HG03571 (cell line): ENCODE measurements at regions not wholly inside any gene's neighbourhood (a gene's known extent, or its start where the extent isn't known, plus 50 kb on each side); places are given as distances from the start of the nearest gene placed in this dataset.
"Not testable (repeated sequence)": the region's sequence is repeated elsewhere in the genome, so short reads cannot be mapped to it uniquely, and the experiment has no call there.

ENCODE experiments used
- ATAC-seq: cut with Tn5 transposase; IDR thresholded peaks from one replicate; pipeline ENCODE4 v1.9.1; 2021; ENCODE audit not compliant: unreplicated experiment

- no peak for ATAC-seq
Measured at GRCh38 chr5:33059081-33059480, 348.0 kb downstream of the NPR3 start.

GRCh38 chr5:33065131-33065530, 354.0 kb downstream of the NPR3 start:
- no peak for ATAC-seq

GRCh38 chr5:33067291-33067690, 356.2 kb downstream of the NPR3 start:
- ATAC-seq: no peak

- no peak for ATAC-seq
Measured at GRCh38 chr5:33068786-33069185, 357.7 kb downstream of the NPR3 start.

- ATAC-seq: no peak
Measured at GRCh38 chr5:33072296-33072695, 361.2 kb downstream of the NPR3 start.

- ATAC-seq: no peak
Measured at GRCh38 chr5:33072726-33073125, 361.6 kb downstream of the NPR3 start.

- ATAC-seq: no peak
Measured at GRCh38 chr5:33073881-33074327, 362.8 kb downstream of the NPR3 start.

- no peak for ATAC-seq
Measured at GRCh38 chr5:33074548-33074947, 363.4 kb downstream of the NPR3 start.

- ATAC-seq: no peak
Measured at GRCh38 chr5:33075731-33076130, 364.6 kb downstream of the NPR3 start.

GRCh38 chr5:33079548-33079947, 361.2 kb upstream of the TARS1 start:
- no peak for ATAC-seq

GRCh38 chr5:33080287-33080686, 360.5 kb upstream of the TARS1 start:
- no peak for ATAC-seq

- ATAC-seq: no peak
Measured at GRCh38 chr5:33088176-33088575, 352.6 kb upstream of the TARS1 start.

- no peak for ATAC-seq
Measured at GRCh38 chr5:33091571-33092363, 349.0 kb upstream of the TARS1 start.

- ATAC-seq: no peak
Measured at GRCh38 chr5:33092719-33093118, 348.0 kb upstream of the TARS1 start.

GRCh38 chr5:33102551-33102950, 338.2 kb upstream of the TARS1 start:
- no peak for ATAC-seq

GRCh38 chr5:33105521-33105941, 335.2 kb upstream of the TARS1 start:
- ATAC-seq: no peak

- ATAC-seq: not testable (repeated sequence)
Measured at GRCh38 chr5:33110496-33110895, 330.3 kb upstream of the TARS1 start.

GRCh38 chr5:33114361-33114760, 326.4 kb upstream of the TARS1 start:
- no peak for ATAC-seq

GRCh38 chr5:33115467-33115866, 325.3 kb upstream of the TARS1 start:
- ATAC-seq: no peak

GRCh38 chr5:33118761-33119415, 321.9 kb upstream of the TARS1 start:
- no peak for ATAC-seq

GRCh38 chr5:33120671-33121070, 320.1 kb upstream of the TARS1 start:
- ATAC-seq: no peak

GRCh38 chr5:33129309-33129708, 311.5 kb upstream of the TARS1 start:
- no peak for ATAC-seq
